ENCODE measurements at regions not wholly inside any gene's neighbourhood (a gene's known extent, or its start where the extent isn't known, plus 50 kb on each side); places are given as distances from the start of the nearest gene placed in this dataset.
A peak's percentile ranks its signal among the peaks of the same experiment; 100 is the strongest.

DNA sequence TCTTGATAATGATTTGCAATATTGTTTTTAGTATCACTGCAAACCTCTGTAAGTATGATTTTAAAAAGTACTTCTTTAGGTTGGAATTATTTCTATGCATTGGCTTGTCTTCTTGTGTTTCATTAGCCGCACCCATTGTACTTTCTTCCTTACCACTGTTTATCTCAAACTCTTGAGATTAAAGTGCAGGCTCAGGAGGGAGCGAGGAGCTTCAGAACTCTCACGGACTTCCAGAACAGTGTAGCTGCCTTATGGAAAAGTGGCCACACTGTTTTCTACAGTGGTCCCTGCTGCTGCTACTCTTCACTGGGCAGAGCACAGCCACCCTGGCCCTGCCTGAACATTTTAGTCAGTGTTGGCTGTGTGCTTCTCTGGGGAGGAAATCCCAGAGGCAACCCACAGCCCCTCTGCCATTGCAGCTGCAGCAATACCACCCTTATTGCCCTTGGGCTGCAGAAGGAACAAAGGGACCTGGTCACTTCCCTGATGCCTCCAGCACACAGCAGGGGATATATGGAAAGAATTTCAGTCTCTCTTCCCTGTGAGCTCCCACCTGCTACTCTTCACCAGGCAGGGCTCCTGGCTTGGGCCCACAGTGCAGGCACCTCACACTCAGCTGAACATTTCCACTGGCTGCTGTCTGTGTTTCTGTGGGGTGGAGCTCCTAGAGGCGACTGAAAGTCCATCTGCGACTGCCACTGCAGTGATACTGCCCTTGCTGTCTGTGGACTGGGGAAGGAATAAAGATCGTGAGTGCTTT lies 91.7 kb upstream of the MAP3K4 start:
- no peak for DNase-seq

DNA sequence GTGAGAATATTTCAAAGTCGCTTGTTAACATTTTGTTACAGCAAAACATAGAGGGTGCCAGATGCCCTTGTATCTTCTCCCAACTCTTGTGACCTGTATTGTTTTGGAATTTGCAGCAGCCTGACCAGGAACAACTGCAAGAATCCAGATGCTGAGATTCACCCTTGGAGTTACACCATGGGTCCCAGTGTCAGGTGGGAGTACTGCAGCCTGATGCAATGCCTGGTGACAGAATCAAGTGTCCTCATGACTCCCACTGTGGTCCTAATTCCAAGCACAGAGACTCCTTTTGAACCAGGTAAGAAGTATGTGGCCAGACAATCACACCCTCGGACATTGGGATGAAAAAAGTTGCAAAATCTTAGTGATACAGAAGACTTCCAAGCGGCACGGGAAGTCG lies 79.6 kb upstream of the MAP3K4 start:
- DNase-seq: no peak

DNA sequence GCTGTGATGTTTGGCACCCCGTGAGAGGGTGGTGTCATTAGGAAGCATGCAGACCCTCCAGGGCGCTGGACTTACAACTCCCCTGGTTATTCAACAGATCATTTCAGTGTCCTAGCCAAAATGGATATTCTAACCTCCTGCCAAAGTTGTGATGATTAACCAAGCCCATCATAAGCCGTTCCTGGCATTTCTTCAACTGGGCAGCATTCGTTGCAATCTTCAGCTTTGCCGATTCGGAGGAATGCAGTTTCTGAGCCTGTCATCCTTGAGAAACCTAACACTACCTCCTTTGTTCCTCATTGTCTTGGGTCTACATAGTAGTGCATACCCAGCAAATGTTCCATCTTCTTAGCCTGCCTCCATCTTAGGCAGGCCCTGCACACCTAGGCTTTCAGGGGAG lies 79.2 kb upstream of the MAP3K4 start:
- DNase-seq: no peak

DNA sequence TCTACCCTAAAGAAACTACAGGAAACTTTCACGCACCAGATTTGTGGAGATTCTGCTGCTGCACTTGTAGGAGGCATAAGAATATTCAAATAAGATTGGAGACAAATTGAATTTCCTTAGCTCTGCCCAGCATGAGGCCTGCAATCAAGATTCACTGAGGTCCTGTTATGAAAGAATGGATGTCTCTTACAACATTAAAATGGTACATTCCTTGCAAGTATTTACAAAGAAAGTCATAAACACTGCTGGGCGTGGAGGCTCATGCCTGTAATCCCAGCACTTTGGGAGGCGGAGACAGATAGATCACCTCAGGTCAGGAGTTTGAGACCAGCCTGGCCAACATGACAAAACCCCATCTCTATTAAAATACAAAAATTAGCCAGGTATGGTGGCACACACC lies 74.0 kb upstream of the MAP3K4 start:
- no peak for DNase-seq

DNA sequence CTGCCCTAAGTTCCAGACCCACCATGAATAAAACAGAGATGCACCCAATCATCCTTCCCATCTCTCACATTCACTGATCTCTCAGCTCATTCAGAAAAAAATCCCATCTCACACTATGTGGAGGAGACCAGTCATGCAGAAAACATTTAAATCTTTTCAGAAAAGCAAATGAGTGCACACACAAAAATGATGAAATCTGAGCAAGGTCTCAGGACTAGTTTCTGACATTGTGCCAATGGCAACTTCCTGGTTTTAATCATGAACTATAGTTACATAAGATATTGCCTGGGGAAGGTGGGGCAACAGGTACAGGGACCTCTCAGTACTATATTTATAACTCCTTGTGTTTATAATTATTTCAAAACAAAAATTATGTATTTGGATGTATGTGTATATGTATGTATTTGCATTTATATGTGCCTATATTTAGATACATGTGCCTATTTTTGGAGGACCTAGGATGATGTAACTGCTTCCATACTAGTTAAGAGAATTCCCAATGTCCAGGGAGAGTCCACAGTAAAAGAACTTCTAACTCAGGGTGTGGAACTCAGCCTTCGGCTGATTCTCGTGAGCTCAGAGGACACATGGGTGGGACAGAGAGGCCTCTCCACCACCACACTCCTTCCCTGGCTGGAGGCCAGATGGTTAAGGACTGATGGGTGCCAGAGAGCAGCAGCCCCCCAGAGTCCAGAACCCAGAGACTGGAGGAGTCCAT lies 71.7 kb upstream of the MAP3K4 start:
- DNase-seq: no peak

DNA sequence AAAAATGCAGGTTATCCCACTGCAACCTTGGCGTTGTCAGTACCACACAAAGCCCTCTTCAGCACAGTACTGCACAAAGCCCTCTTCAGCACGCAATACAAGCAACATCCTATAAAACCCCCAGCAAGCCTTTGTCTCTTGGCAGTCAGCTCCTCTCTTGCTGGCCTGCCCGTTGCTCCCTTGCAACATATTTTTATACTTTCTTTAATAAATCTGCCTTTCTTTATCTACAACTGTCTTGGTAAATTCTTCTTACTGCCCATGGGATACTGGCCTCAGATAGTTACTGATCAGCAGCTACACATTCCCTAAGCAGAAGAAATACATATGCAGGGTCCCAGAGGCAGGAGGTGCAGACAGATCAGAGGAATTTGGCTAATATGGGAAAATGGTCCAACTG lies 70.5 kb upstream of the MAP3K4 start:
- DNase-seq: no peak

DNA sequence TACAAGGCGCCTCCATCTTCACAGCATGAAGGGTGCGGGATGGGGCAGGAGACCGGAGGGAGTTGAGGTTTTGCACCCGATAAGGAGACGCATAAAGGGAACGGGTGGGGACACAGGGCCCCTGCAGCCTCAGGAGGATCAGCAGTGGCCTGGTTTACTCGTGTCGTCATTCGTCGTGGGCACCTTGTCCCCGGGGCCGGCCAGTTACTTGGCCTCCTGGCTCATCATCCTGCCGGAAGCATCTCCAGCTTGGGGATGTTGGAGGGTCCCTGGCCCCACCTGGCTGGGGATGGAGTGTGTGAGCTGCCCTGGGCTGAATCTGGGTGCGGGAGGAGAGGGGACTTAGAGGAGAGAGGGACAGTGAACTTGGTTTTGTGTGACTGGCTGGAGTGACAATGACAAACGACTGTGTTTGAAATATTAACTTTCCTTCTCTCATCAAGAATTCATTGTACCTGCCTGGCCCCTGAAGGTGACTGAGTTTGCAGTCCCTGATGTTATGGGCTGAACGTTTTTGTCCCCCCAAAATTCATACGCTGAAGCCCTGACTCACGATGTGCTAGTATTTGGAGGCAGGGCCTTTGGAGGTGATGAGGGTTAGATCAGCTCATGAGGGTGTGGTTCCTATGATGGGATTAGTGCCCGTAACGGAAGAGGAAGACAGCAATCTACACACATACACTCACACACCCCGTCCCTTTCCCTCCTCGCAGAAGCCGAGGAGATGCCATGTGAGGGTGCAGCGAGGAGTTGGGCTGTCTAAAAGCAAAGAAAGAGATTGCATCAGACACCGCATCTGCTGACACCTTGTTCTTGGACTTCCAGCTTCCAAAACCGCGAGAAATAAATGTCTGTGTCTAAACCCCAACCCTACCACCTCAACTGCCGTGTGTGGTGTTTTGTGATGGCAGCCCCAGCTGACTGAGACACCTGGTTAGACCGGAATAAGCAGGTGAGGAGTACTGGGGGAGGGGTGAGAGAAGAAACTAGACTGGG lies 65.0 kb upstream of the MAP3K4 start:
- DNase-seq: no peak

DNA sequence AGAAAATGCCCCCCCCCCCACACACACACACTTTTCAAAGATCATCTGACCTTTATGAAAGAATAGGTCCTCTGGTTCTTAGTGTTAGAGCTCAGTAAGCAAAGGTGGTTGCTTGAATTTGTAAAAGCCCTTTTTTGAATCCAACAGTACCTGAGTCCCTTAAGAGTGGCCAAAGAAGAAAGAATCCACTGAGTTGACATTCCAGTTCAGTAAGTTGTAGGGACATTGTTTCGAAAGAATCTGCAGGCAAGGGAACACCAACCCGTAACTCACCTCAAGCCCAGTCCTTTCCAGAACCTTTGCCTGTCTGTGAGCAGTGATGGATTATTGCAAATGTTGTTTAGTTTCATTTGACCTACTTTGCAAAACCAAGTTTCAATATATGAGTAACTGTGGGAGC lies 64.2 kb upstream of the MAP3K4 start:
- DNase-seq: no peak

DNA sequence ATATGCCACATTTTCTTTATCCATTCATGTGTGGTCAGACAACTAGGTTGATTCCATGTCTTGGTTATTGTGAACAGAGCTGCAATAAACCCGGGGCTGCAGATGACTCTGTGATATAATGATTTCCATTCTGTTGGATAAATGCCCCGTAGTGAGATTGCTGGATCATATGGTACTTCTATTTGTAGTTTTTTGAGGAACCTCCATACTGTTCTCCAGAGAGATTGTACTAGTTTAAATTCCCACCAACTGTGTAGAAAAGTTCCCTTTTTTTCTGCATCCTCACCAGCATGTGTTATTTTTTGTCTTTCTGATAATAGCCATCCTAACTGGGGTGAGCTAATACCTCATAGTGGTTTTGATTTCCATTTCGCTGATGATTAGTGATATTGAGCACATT lies 62.2 kb upstream of the MAP3K4 start:
- DNase-seq: no peak

DNA sequence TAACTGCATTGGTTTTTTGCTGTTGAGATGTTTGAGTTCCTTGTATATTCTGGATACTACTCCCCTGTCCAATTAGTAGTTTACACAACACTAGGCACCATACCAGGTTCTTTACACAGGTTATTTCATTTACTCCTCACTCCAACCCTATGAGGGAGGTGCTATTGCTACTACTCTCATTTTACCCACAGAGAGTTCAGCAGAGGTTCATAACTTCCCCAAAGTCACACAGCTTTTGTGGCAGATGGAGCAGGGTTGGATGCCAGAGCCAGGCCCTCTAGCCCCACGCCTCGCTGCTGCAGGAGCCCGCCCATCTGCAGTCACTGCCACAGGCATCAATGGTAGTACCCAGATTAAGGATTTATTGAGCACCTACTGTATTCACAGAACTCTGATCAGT lies 61.7 kb upstream of the MAP3K4 start:
- no peak for DNase-seq

DNA sequence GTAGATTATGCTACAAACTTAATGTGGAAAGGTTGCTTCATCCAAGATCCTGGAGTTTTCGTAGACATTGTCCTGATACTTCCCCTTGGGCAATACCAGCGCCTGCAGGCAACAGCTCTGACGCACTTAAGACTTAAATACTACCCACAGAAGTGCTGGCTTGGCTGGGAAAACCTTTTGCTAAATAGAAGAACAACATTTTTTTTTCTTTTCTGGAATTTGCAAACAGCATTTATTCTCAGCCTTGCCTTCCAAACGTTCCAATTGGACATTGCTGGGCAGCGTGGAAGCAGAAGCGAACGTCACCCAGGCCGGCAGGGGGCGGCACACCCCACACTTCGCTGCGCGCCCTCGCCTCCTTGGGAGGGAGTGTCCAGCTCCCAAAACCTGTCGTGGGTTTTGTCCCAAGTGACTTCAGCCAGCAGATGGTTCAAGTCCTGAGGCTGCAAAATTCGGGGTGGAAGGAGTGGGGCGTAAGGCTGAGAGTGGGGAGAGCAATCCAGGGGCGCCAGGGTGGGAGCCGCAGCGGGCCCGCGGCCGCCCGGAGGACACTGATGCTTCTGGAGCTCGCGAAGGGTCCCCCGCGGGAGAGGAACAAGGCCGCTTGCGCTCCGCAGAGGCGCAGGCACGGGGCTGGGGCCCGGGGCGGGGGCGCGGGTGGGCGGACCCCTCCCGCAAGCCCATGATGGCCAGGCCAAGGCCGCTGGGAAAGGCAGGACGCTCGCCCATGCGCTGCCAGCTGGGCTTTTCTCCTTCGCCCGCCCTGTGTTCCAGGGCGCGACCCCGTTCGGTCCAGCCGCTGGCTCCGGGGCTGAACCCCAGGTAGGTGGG lies 60.8 kb upstream of the MAP3K4 start:
- DNase-seq: peak; percentile 73

DNA sequence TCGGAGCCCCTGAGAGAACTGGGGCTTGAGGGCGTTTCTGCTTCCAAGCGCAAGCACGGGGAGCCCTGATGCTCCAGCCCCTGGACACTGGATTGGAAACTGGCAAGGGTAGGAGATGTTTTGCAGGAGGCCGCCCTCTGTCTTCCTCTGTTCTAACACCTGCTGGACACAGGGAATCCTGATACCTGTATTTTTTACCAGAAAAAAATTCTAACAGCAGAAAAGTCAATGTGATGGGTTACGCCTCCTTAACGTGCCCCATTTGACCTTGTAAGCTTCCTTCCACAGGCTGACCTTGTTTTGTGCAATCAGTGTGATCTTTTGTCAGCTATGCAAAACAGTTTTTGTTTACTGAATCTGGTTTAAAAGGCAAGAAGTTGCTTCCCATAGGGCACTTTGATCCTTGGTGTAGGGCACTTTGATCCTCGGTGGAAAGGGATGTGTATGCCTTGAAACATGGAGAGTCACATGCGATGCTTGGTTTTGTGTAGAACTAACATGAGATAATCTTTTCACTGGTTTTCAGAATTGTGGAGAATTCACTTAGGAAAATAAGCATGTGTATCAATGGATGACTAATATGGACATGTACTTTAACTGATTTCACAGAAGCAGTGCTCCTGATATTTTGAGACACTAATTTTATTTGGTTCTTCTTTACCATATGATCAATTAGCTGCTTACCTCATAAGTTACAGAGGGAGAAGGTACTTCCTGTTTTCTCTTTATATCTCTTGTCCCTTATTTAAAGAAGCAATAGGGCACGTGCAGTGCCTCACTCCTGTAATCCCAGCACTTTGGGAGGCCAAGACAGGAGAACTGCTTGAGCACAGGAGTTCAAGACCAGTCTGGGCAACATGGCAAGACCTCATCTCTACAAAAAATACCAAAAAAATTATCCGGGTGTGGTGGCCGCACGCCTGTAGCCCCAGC lies 59.9 kb upstream of the MAP3K4 start:
- DNase-seq: no peak

DNA sequence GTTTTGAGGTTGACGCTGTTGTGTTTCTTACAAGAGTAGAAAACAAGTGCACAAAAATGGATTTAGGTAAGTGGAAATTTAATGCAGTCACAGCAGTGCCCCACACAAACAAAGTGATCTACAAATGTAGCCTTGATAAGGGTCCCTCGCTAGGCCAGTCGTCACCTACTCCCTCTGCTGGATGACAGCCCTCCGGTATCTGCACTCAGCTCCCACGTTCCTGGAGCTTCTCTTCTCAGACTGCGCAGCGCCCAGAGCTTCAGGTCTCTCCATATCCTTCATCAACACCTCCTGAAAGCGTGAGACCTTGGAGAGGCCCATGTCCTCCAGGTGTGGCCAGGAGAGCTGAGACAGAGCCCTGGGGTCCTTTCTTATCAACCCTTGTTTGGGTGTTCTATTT lies 58.3 kb upstream of the MAP3K4 start:
- DNase-seq: no peak

DNA sequence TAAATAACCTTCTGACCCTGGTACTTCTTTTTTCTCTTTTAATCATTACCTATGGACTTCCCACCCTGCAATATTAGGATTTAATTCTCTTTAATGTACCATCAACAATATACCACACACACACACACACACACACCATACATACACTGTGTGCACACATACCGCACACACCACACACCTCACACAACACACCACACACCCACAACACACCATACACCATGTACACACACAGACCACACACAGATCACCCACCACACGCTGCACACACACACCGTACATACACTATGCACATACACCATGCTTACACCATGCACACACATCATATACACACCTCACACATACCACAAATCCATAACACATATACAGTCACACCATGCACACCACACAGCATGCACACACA lies 57.4 kb upstream of the MAP3K4 start:
- DNase-seq: no peak

DNA sequence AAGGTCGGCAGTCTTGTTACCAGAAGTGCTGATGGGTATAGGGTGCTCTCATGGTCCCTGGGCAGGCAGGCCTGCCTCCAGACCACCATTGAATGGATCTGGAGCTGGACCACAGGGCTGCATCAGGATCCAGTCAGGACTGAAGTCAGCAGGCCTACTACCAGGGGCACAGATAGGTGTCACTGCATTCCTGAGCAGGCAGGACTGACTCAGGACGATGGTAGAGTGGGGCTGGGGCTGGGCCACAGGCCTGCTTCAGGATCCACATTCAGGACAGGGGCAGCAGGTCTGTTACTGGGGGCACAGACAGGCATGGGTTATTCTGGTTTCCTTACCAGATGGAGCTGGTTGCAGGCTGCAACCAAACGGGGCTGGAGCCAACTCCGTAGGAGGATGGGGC lies 51.4 kb upstream of the MAP3K4 start:
- DNase-seq: no peak

Data from midbrain (tissue), 1 donor.